Epithelial cell of esophagus (primary cell): ENCODE measurements at regions not wholly inside any gene's neighbourhood (a gene's known extent, or its start where the extent isn't known, plus 50 kb on each side); places are given as distances from the start of the nearest gene placed in this dataset.

Source experiments
- DNase-seq: peaks from one replicate; pipeline ENCODE4 v3.0.0; 2010; ENCODE audit warnings: low read depth
- H3K4me3 ChIP-seq: 2 replicates; pipeline ENCODE4 v1.5.1; 2011; ENCODE audit warnings: mild to moderate bottlenecking, low read length, control low read depth
- CTCF ChIP-seq: IDR thresholded peaks from 2 replicates; pipeline ENCODE4 v1.5.1; 2011; ENCODE audit warnings: low read depth, mild to moderate bottlenecking, low read length, control low read depth, inconsistent platforms; ENCODE audit not compliant: insufficient read depth; ENCODE audit errors: missing control alignments

- no peak for TF ChIP-seq CTCF
- no peak overlapping the region for H3K4me3 ChIP-seq
- DNase-seq = no peak
These were observed 520.3 kb upstream of the EPHA6 start for GRCh38 chr3:96294143-96294542.

GRCh38 chr3:96300743-96301142 lies 513.7 kb upstream of the EPHA6 start:
- no peak for DNase-seq
- TF ChIP-seq CTCF = no peak
- H3K4me3 ChIP-seq = no peak overlapping the region

- no peak overlapping the region for H3K4me3 ChIP-seq
- peak; percentile 2 for DNase-seq
- TF ChIP-seq CTCF = no peak
These were observed 495.2 kb upstream of the EPHA6 start for GRCh38 chr3:96319166-96319565.

GRCh38 chr3:96324087-96324486 lies 490.3 kb upstream of the EPHA6 start:
- TF ChIP-seq CTCF = no peak
- no peak overlapping the region for H3K4me3 ChIP-seq
- no peak for DNase-seq

GRCh38 chr3:96330795-96331194 lies 483.6 kb upstream of the EPHA6 start:
- no peak for TF ChIP-seq CTCF
- H3K4me3 ChIP-seq = no peak overlapping the region
- DNase-seq = no peak

- H3K4me3 ChIP-seq = no peak overlapping the region
- DNase-seq = peak; percentile 56
- TF ChIP-seq CTCF = peak; percentile 59
These were observed 483.1 kb upstream of the EPHA6 start for GRCh38 chr3:96331341-96331740.

- no peak for TF ChIP-seq CTCF
- no peak overlapping the region for H3K4me3 ChIP-seq
- DNase-seq = no peak
These were observed 479.6 kb upstream of the EPHA6 start for GRCh38 chr3:96334779-96335178.
